ENCODE measurements at regions not wholly inside any gene's neighbourhood (a gene's known extent, or its start where the extent isn't known, plus 50 kb on each side); places are given as distances from the start of the nearest gene placed in this dataset.

DNA sequence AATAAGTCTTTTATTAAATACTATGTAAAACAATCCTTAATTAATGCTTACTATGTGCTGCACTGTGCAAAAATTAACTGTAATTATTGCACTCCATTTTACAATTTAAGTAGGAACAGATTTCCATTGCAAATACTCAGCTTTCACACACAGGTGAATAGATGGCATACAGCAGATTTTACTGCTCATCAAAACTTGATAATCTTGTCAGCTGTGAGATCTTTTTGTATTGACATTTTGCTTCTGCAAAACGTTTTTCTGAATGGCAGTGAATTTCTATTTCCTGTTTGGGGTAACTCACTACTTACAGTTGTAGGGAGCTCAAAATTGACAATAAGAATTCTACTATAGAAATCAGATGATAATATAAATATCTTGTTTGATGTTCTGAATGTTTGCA lies 220.0 kb upstream of the MAGI2 start:
- Histone ChIP-seq H3K36me3 (no peaks in the 10 kb centered on the region), H3K9me3 (peaks cover 0 to 11% (median 0%) of the 10 kb centered on the region in 4 donors), H3K4me3 (no peak overlapping the region), H3K4me1 (no peaks in the 10 kb centered on the region), H3K27me3 (no peaks in the 10 kb centered on the region), H3K27ac (no peak overlapping the region)
- TF ChIP-seq, protein P1, sequence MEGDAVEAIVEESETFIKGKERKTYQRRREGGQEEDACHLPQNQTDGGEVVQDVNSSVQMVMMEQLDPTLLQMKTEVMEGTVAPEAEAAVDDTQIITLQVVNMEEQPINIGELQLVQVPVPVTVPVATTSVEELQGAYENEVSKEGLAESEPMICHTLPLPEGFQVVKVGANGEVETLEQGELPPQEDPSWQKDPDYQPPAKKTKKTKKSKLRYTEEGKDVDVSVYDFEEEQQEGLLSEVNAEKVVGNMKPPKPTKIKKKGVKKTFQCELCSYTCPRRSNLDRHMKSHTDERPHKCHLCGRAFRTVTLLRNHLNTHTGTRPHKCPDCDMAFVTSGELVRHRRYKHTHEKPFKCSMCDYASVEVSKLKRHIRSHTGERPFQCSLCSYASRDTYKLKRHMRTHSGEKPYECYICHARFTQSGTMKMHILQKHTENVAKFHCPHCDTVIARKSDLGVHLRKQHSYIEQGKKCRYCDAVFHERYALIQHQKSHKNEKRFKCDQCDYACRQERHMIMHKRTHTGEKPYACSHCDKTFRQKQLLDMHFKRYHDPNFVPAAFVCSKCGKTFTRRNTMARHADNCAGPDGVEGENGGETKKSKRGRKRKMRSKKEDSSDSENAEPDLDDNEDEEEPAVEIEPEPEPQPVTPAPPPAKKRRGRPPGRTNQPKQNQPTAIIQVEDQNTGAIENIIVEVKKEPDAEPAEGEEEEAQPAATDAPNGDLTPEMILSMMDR (IDR thresholded peaks at IDR 0.05), result no peak
- TF ChIP-seq POLR2AphosphoS5 (IDR thresholded peaks at IDR 0.05) (no peak), POLR2A (IDR thresholded peaks at IDR 0.05) (no peak), EP300 (IDR thresholded peaks at IDR 0.05) (no peak)
- intact Hi-C loops (cut with DNase I; ENCODE audit: low total_unique reads), result no loop called here
- no peak for DNase-seq
- 3 to 6% (median 4%) methylated on average over 1 of the region's 1 CpG for WGBS, 5 donors

- Histone ChIP-seq H3K36me3 (no peaks in the 10 kb centered on the region), H3K27me3 (no peaks in the 10 kb centered on the region), H3K4me3 (no peak overlapping the region), H3K27ac (no peak overlapping the region), H3K9me3 (peaks cover 0 to 16% (median 0%) of the 10 kb centered on the region in 4 donors), H3K4me1 (no peaks in the 10 kb centered on the region)
- intact Hi-C loops (cut with DNase I; ENCODE audit: low total_unique reads), result no loop called here
- DNase-seq, result no peak
- TF ChIP-seq POLR2A (IDR thresholded peaks at IDR 0.05), result no peak
- TF ChIP-seq EP300 (IDR thresholded peaks at IDR 0.05), result no peak
- TF ChIP-seq, protein P1 (IDR thresholded peaks at IDR 0.05), result no peak
- TF ChIP-seq POLR2AphosphoS5 (IDR thresholded peaks at IDR 0.05), result no peak
- 50 to 73% (median 53%) methylated on average over 3 of the region's 3 CpGs for WGBS, 5 donors
Measured at GRCh38 chr7:79668292-79668691, 214.8 kb upstream of the MAGI2 start.

GRCh38 chr7:79666472-79666871 lies 213.0 kb upstream of the MAGI2 start:
- H3K4me3 ChIP-seq, result no peak overlapping the region
- H3K4me1 ChIP-seq, result no peaks in the 10 kb centered on the region
- no peak for TF ChIP-seq POLR2AphosphoS5 (IDR thresholded peaks at IDR 0.05)
- no peak for TF ChIP-seq EP300 (IDR thresholded peaks at IDR 0.05)
- TF ChIP-seq, protein P1 (IDR thresholded peaks at IDR 0.05), result no peak
- TF ChIP-seq POLR2A (IDR thresholded peaks at IDR 0.05), result no peak
- no peak overlapping the region for H3K27ac ChIP-seq
- intact Hi-C loops (cut with DNase I; ENCODE audit: low total_unique reads), result no loop called here
- H3K36me3 ChIP-seq, result no peaks in the 10 kb centered on the region
- no peaks in the 10 kb centered on the region for H3K27me3 ChIP-seq
- WGBS, 5 donors, result 74 to 79% (median 75%) methylated on average over 3 of the region's 3 CpGs
- no peak for DNase-seq
- peaks cover 0 to 16% (median 0%) of the 10 kb centered on the region in 4 donors for H3K9me3 ChIP-seq

DNA sequence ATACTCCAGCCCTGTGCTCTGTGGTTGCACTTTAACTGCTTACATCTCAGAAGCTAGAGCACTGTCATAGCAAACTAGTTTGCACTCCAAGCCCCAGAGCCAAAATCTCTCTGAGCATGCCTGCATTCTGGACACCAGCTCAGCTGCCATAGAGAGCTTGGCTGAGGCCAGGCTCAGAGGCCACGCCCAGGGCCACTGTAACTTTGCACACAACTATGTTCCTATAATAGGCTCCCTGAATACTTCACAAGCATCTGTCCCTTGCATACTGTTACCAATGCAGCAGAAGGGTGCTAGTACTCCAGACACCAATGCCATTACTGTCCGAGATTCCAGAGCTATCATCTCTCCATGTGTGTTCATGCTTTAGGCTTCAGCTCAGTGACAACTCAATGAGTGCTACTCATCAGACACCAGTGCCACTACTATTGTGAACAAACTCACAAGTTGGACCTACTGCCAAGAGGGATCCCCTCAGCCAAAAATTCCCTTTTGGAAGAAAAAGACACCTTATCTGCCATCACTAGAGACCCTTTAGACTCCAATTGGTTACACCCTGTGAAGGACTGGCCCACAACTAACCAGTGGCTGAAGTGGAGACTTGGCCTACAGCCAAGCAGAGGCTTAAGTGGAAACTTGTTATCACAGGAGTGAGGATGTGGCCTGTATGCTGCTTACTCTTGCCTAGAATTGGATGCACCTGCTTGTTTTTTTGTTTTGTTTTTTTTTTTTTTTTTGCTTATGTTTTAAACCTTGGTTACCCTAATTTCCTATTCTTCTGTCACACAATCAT lies 211.6 kb upstream of the MAGI2 start:
- DNase-seq, result no peak
- H3K9me3 ChIP-seq, result peaks cover 0 to 11% (median 0%) of the 10 kb centered on the region in 4 donors
- TF ChIP-seq, protein P1 (IDR thresholded peaks at IDR 0.05), result no peak
- no peak for TF ChIP-seq POLR2AphosphoS5 (IDR thresholded peaks at IDR 0.05)
- TF ChIP-seq EP300 (IDR thresholded peaks at IDR 0.05), result no peak
- TF ChIP-seq POLR2A (IDR thresholded peaks at IDR 0.05), result no peak
- no peak overlapping the region for H3K27ac ChIP-seq
- WGBS, 5 donors, result 79 to 92% (median 90%) methylated on average over 2 of the region's 2 CpGs
- no peaks in the 10 kb centered on the region for H3K36me3 ChIP-seq
- H3K4me1 ChIP-seq, result no peaks in the 10 kb centered on the region
- H3K4me3 ChIP-seq, result no peak overlapping the region
- intact Hi-C loops (cut with DNase I; ENCODE audit: low total_unique reads), result no loop called here
- H3K27me3 ChIP-seq, result no peaks in the 10 kb centered on the region

Data from stomach (tissue), 8 donors.